ENCODE measurements at regions not wholly inside any gene's neighbourhood (a gene's known extent, or its start where the extent isn't known, plus 50 kb on each side); places are given as distances from the start of the nearest gene placed in this dataset.

DNA sequence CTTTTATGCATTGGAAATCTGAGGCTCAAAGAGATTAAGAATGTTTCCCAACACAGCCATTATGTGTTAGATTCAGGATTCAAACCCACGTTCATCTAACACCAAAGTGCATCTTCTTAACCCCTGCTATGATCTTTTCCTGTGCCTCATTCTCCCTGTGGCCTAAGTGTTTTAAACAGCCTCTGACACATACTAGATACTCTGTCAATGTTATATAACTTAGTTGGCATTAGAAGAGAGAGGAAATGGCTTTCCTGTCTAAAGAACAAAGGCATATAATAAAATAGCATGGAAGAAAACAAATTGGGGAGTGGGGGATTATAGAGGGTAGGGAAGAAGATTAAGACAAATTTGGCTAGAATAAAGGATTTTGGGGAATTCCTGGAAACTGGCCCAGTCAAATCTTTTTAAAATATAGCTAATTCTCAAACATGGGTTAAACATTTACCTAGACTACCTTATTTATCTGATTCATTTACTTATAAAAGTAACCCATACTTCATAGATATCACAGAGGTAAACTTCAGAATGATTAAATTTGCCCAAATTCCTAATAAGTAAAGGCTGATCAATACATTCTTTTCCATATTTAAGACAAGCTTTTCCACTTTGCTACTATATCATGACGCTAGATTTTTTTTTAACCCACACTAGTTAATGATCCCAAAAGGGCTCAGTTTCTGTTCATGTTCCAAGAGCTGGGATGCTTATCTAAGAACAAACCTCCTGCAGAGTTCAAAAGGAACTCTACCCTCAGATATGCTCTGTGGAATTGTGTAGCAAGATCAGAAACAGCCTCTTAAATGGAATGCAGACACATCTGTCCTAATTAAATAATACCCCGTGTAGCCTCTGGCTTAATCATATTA is 122.9 kb upstream of the PTPRG start:
- no peak for TF ChIP-seq POLR2A (IDR thresholded peaks at IDR 0.05; ENCODE audit: low read depth, low read length)
- TF ChIP-seq POLR2AphosphoS5 (IDR thresholded peaks at IDR 0.05; ENCODE audit: insufficient read depth, low read depth, low read length) = no peak
- no peak for TF ChIP-seq JUN (IDR thresholded peaks at IDR 0.05; ENCODE audit: borderline replicate concordance, insufficient read depth, insufficient read length, low read depth)
- no peak for TF ChIP-seq MYC (IDR thresholded peaks at IDR 0.05; ENCODE audit: low read depth, low read length)
- no peak for TF ChIP-seq GATA2 (IDR thresholded peaks at IDR 0.05; ENCODE audit: insufficient read depth, insufficient read length, low read depth, low read length)
- no peak for TF ChIP-seq MAX (IDR thresholded peaks at IDR 0.05; ENCODE audit: insufficient read depth, insufficient read length)
- no peak for TF ChIP-seq EZH2 (IDR thresholded peaks at IDR 0.05; ENCODE audit: borderline replicate concordance, low read depth, low read length, severe bottlenecking)
- TF ChIP-seq, protein P1, sequence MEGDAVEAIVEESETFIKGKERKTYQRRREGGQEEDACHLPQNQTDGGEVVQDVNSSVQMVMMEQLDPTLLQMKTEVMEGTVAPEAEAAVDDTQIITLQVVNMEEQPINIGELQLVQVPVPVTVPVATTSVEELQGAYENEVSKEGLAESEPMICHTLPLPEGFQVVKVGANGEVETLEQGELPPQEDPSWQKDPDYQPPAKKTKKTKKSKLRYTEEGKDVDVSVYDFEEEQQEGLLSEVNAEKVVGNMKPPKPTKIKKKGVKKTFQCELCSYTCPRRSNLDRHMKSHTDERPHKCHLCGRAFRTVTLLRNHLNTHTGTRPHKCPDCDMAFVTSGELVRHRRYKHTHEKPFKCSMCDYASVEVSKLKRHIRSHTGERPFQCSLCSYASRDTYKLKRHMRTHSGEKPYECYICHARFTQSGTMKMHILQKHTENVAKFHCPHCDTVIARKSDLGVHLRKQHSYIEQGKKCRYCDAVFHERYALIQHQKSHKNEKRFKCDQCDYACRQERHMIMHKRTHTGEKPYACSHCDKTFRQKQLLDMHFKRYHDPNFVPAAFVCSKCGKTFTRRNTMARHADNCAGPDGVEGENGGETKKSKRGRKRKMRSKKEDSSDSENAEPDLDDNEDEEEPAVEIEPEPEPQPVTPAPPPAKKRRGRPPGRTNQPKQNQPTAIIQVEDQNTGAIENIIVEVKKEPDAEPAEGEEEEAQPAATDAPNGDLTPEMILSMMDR (IDR thresholded peaks at IDR 0.05; ENCODE audit: extremely low read depth in 1 of 2, insufficient read depth in 1 of 2, low read depth in 1 of 2, low read length in 2 of 2) = no peak
- TF ChIP-seq FOS (IDR thresholded peaks at IDR 0.05; ENCODE audit: borderline replicate concordance, insufficient read depth, low read length) = no peak
- Histone ChIP-seq H3K36me3 (ENCODE audit: control insufficient read depth in 2 of 2, extremely low read depth in 1 of 2, insufficient read depth in 2 of 2, low read length in 2 of 2) (no peaks in the 10 kb centered on the region), H3K79me2 (ENCODE audit: control insufficient read depth, insufficient read depth, low read length) (no peaks in the 10 kb centered on the region), H3K27me3 (ENCODE audit: control insufficient read depth in 2 of 2, insufficient read depth in 2 of 2, low read length in 2 of 2) (peaks cover 0 to 2% of the 10 kb centered on the region in 2 experiments), H3K4me1 (ENCODE audit: control insufficient read depth, extremely low read depth, insufficient read depth, low read length) (no peaks in the 10 kb centered on the region), H3K4me3 (replicated peaks in 1 of 3; ENCODE audit: insufficient read depth in 1 of 3, low read depth in 1 of 3, low read length in 3 of 3) (no peak overlapping the region), H4K20me1 (replicated peaks; ENCODE audit: control insufficient read depth, extremely low read depth, insufficient read depth, low read length) (no peaks in the 10 kb centered on the region), H3K9me1 (replicated peaks; ENCODE audit: control insufficient read depth, extremely low read depth, insufficient read depth, low read length) (no peaks in the 10 kb centered on the region), H3K9me3 (replicated peaks; ENCODE audit: control insufficient read depth, insufficient read depth, low read length) (no peaks in the 10 kb centered on the region), H3K9ac (replicated peaks; ENCODE audit: extremely low read depth, insufficient read depth, low read length) (no peak overlapping the region), H3K4me2 (ENCODE audit: insufficient read depth, low read length) (no peak overlapping the region), H3K27ac (ENCODE audit: insufficient read depth, low read depth, low read length) (no peak overlapping the region), H2AFZ (ENCODE audit: low read depth, low read length) (no peak overlapping the region)
- dilution Hi-C loops (cut with MboI; ENCODE audit: extremely low pct_ligation_motif_present, low sequenced_read_pairs) = no loop called here
- CTCF ChIA-PET = no interaction called here
- intact Hi-C loops (cut with micrococcal nuclease) = no loop called here
- POLR2A ChIA-PET = no interaction called here
- BruUV-seq (replicated peaks) = no TSS peak
- DNase-seq (ENCODE audit: low read depth, low spot score) (no peak), FAIRE-seq (no peak)

Data from endothelial cell of umbilical vein (primary cell).